ENCODE measurements at regions not wholly inside any gene's neighbourhood (a gene's known extent, or its start where the extent isn't known, plus 50 kb on each side); places are given as distances from the start of the nearest gene placed in this dataset.
"Not testable (repeated sequence)": the region's sequence is repeated elsewhere in the genome, so short reads cannot be mapped to it uniquely, and the experiment has no call there.

- DNase-seq (ENCODE audit: low spot score in 2 of 2): no peak
- intact Hi-C loops (cut with DNase I): no loop called here
- no peaks in the 10 kb centered on the region for H3K27me3 ChIP-seq
- no peak overlapping the region for H3K27ac ChIP-seq
- no peaks in the 10 kb centered on the region for H3K36me3 ChIP-seq
- no peaks in the 10 kb centered on the region for H3K9me3 ChIP-seq
- H3K4me1 ChIP-seq: no peaks in the 10 kb centered on the region
- TF ChIP-seq CTCF (IDR thresholded peaks at IDR 0.05): no peak
- H3K4me3 ChIP-seq: no peak overlapping the region
Observed at GRCh38 chr13:28607187-28607955, 51.6 kb upstream of the POMP start.

GRCh38 chr13:28606466-28606865, 52.5 kb upstream of the POMP start:
- no peaks in the 10 kb centered on the region for H3K9me3 ChIP-seq
- no peak for TF ChIP-seq CTCF (IDR thresholded peaks at IDR 0.05)
- no peaks in the 10 kb centered on the region for H3K27me3 ChIP-seq
- intact Hi-C loops (cut with DNase I): no loop called here
- H3K36me3 ChIP-seq: no peaks in the 10 kb centered on the region
- H3K4me3 ChIP-seq: no peak overlapping the region
- no peaks in the 10 kb centered on the region for H3K4me1 ChIP-seq
- no peak for DNase-seq (ENCODE audit: low spot score in 2 of 2)
- H3K27ac ChIP-seq: no peak overlapping the region

- intact Hi-C loops (cut with DNase I); DNase-seq (ENCODE audit: low spot score in 2 of 2): not testable (repeated sequence)
Observed at GRCh38 chr13:28605147-28605546, 53.8 kb upstream of the POMP start.

GRCh38 chr13:28603043-28603664, 55.8 kb upstream of the POMP start:
- H3K27ac ChIP-seq: no peak overlapping the region
- no peak for DNase-seq (ENCODE audit: low spot score in 2 of 2)
- no peaks in the 10 kb centered on the region for H3K9me3 ChIP-seq
- H3K4me1 ChIP-seq: no peaks in the 10 kb centered on the region
- intact Hi-C loops (cut with DNase I): no loop called here
- no peaks in the 10 kb centered on the region for H3K27me3 ChIP-seq
- no peaks in the 10 kb centered on the region for H3K36me3 ChIP-seq
- no peak overlapping the region for H3K4me3 ChIP-seq
- TF ChIP-seq CTCF (IDR thresholded peaks at IDR 0.05): no peak

More at GRCh38 chr13:28605147-28605546, 53.8 kb upstream of the POMP start:
- not testable (repeated sequence) for H3K4me1 ChIP-seq, H3K27me3 ChIP-seq, H3K27ac ChIP-seq, H3K9me3 ChIP-seq, H3K4me3 ChIP-seq, H3K36me3 ChIP-seq

- no peak overlapping the region for H3K4me3 ChIP-seq
- TF ChIP-seq CTCF (IDR thresholded peaks at IDR 0.05): no peak
- H3K36me3 ChIP-seq: no peaks in the 10 kb centered on the region
- no peak overlapping the region for H3K27ac ChIP-seq
- DNase-seq (ENCODE audit: low spot score in 2 of 2): no peak
- H3K27me3 ChIP-seq: no peaks in the 10 kb centered on the region
- intact Hi-C loops (cut with DNase I): no loop called here
- no peaks in the 10 kb centered on the region for H3K9me3 ChIP-seq
- H3K4me1 ChIP-seq: no peaks in the 10 kb centered on the region
Observed at GRCh38 chr13:28602580-28602979, 56.4 kb upstream of the POMP start.

- no peaks in the 10 kb centered on the region for H3K27me3 ChIP-seq
- H3K4me1 ChIP-seq: no peaks in the 10 kb centered on the region
- no peaks in the 10 kb centered on the region for H3K9me3 ChIP-seq
- DNase-seq (ENCODE audit: low spot score in 2 of 2): no peak
- H3K36me3 ChIP-seq: no peaks in the 10 kb centered on the region
- no peak overlapping the region for H3K4me3 ChIP-seq
- TF ChIP-seq CTCF (IDR thresholded peaks at IDR 0.05): no peak
- H3K27ac ChIP-seq: no peak overlapping the region
- intact Hi-C loops (cut with DNase I): no loop called here
Observed at GRCh38 chr13:28601581-28601980, 57.3 kb upstream of the POMP start.
